ENCODE measurements at regions not wholly inside any gene's neighbourhood (a gene's known extent, or its start where the extent isn't known, plus 50 kb on each side); places are given as distances from the start of the nearest gene placed in this dataset.

GRCh38 chr1:117289316-117289870 lies 77.9 kb upstream of the MAN1A2 start:
- H3K27me3 ChIP-seq (ENCODE audit: insufficient read depth, poor library complexity, severe bottlenecking) = peaks cover 2% of the 10 kb centered on the region
- no peak overlapping the region for H3K27ac ChIP-seq (replicated peaks)
- TF ChIP-seq GABPA (IDR thresholded peaks at IDR 0.05; ENCODE audit: low read depth) (no peak), SPI1 (IDR thresholded peaks at IDR 0.05; ENCODE audit: borderline replicate concordance, low read depth) (no peak), REST (IDR thresholded peaks at IDR 0.05; ENCODE audit: insufficient replicate concordance, low read depth) (no peak), CTCF (IDR thresholded peaks at IDR 0.05; ENCODE audit: insufficient read depth, low read length) (no peak), POLR2AphosphoS5 (IDR thresholded peaks at IDR 0.05; ENCODE audit: low read depth) (no peak)
- DNase-seq (ENCODE audit: low read depth in 1 of 2, low spot score in 1 of 2) = no peak
- no peak overlapping the region for H3K4me3 ChIP-seq (replicated peaks; ENCODE audit: insufficient read depth, low read length)

- no peak for TF ChIP-seq SPI1 (IDR thresholded peaks at IDR 0.05; ENCODE audit: borderline replicate concordance, low read depth)
- no peak for TF ChIP-seq GABPA (IDR thresholded peaks at IDR 0.05; ENCODE audit: low read depth)
- no peak for TF ChIP-seq POLR2AphosphoS5 (IDR thresholded peaks at IDR 0.05; ENCODE audit: low read depth)
- no peak for TF ChIP-seq CTCF (IDR thresholded peaks at IDR 0.05; ENCODE audit: insufficient read depth, low read length)
- TF ChIP-seq REST (IDR thresholded peaks at IDR 0.05; ENCODE audit: insufficient replicate concordance, low read depth) = no peak
- no peak overlapping the region for H3K4me3 ChIP-seq (replicated peaks; ENCODE audit: insufficient read depth, low read length)
- no peak overlapping the region for H3K27ac ChIP-seq (replicated peaks)
- peaks cover 2% of the 10 kb centered on the region for H3K27me3 ChIP-seq (ENCODE audit: insufficient read depth, poor library complexity, severe bottlenecking)
- DNase-seq (ENCODE audit: low read depth in 1 of 2, low spot score in 1 of 2) = no peak
Measured at GRCh38 chr1:117286562-117286961, 75.8 kb upstream of the VTCN1 start.

GRCh38 chr1:117286145-117286544 lies 75.4 kb upstream of the VTCN1 start:
- TF ChIP-seq CTCF (IDR thresholded peaks at IDR 0.05; ENCODE audit: insufficient read depth, low read length) (no peak), SPI1 (IDR thresholded peaks at IDR 0.05; ENCODE audit: borderline replicate concordance, low read depth) (no peak), POLR2AphosphoS5 (IDR thresholded peaks at IDR 0.05; ENCODE audit: low read depth) (no peak)
- Histone ChIP-seq H3K27me3 (ENCODE audit: insufficient read depth, poor library complexity, severe bottlenecking) (peaks cover 2% of the 10 kb centered on the region), H3K27ac (replicated peaks) (no peak overlapping the region), H3K4me3 (replicated peaks; ENCODE audit: insufficient read depth, low read length) (no peak overlapping the region)
- no peak for DNase-seq (ENCODE audit: low read depth in 1 of 2, low spot score in 1 of 2)

All from HL-60 (cell line).